ENCODE measurements at regions not wholly inside any gene's neighbourhood (a gene's known extent, or its start where the extent isn't known, plus 50 kb on each side); places are given as distances from the start of the nearest gene placed in this dataset.

DNA sequence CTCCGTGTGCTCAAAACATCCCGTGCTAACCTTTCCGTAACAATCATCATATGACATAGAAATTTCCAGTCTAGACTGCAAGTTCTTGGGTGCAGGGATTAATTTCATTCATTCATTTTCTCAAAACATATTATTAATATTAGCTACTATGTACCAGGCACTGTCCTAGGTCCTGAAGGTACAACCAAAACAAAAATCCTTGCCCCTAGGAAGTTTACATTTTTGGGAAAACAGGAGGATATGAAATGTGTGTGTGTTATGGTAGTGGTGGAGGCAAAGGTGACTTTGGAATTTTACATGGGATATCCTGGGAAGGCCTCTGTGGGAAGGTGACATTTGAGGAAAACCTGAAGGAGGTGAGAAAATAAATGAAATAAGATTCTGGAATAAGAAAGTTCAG lies 222.6 kb downstream of the LRRC3B start:
- Histone ChIP-seq H3K36me3 (ENCODE audit: control insufficient read depth in 4 of 4, insufficient read depth in 4 of 4, low read length in 4 of 4) (no peaks in the 10 kb centered on the region), H3K4me1 (ENCODE audit: control insufficient read depth in 5 of 5, insufficient read depth in 5 of 5, low read length in 5 of 5) (no peaks in the 10 kb centered on the region), H3K27ac (ENCODE audit: low read depth in 1 of 2, low read length in 1 of 2) (no peak overlapping the region), H3K4me3 (no peak overlapping the region), H3K9me3 (ENCODE audit: control insufficient read depth in 4 of 4, insufficient read depth in 3 of 4, low read length in 3 of 4) (no peaks in the 10 kb centered on the region), H3K27me3 (ENCODE audit: control insufficient read depth in 3 of 3, insufficient read depth in 3 of 3, low read length in 2 of 3) (no peaks in the 10 kb centered on the region), H3K9ac (ENCODE audit: insufficient read depth in 1 of 2, low read length in 2 of 2) (no peak overlapping the region)
- TF ChIP-seq, protein P1, sequence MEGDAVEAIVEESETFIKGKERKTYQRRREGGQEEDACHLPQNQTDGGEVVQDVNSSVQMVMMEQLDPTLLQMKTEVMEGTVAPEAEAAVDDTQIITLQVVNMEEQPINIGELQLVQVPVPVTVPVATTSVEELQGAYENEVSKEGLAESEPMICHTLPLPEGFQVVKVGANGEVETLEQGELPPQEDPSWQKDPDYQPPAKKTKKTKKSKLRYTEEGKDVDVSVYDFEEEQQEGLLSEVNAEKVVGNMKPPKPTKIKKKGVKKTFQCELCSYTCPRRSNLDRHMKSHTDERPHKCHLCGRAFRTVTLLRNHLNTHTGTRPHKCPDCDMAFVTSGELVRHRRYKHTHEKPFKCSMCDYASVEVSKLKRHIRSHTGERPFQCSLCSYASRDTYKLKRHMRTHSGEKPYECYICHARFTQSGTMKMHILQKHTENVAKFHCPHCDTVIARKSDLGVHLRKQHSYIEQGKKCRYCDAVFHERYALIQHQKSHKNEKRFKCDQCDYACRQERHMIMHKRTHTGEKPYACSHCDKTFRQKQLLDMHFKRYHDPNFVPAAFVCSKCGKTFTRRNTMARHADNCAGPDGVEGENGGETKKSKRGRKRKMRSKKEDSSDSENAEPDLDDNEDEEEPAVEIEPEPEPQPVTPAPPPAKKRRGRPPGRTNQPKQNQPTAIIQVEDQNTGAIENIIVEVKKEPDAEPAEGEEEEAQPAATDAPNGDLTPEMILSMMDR (IDR thresholded peaks at IDR 0.05; ENCODE audit: control extremely low read depth, extremely low read depth), result no peak
- ATAC-seq (ENCODE audit: insufficient read depth, low FRiP score) (no peak), DNase-seq (no peak)
- 97 to 98% methylated on average over 3 of the region's 3 CpGs for WGBS, 2 donors

DNA sequence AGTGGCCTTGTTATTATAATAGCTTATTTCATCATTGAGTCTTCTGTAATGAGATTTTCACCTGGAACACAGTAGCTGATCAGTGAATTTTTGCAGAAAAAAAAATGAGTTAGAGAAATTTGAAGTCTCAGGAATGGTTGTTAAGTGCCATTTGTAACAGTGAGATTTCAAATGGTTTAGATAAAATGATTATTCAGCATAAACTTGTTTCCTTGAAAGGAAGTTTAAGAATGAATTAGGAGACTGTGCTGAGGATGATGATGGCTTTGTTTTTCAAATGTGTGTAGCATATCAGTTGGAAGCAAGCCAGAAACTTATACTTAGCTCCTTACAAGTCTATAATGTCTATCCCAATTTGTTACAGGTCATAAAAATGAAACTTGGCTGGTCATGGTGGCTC lies 225.1 kb downstream of the LRRC3B start:
- TF ChIP-seq, protein P1 (IDR thresholded peaks at IDR 0.05; ENCODE audit: control extremely low read depth, extremely low read depth), result no peak
- ATAC-seq (ENCODE audit: insufficient read depth, low FRiP score) (no peak), DNase-seq (no peak)
- Histone ChIP-seq H3K27me3 (ENCODE audit: control insufficient read depth in 3 of 3, insufficient read depth in 3 of 3, low read length in 2 of 3) (no peaks in the 10 kb centered on the region), H3K27ac (ENCODE audit: low read depth in 1 of 2, low read length in 1 of 2) (no peak overlapping the region), H3K36me3 (ENCODE audit: control insufficient read depth in 4 of 4, insufficient read depth in 4 of 4, low read length in 4 of 4) (no peaks in the 10 kb centered on the region), H3K9ac (ENCODE audit: insufficient read depth in 1 of 2, low read length in 2 of 2) (no peak overlapping the region), H3K4me1 (ENCODE audit: control insufficient read depth in 5 of 5, insufficient read depth in 5 of 5, low read length in 5 of 5) (no peaks in the 10 kb centered on the region), H3K9me3 (ENCODE audit: control insufficient read depth in 4 of 4, insufficient read depth in 3 of 4, low read length in 3 of 4) (no peaks in the 10 kb centered on the region), H3K4me3 (no peak overlapping the region)

DNA sequence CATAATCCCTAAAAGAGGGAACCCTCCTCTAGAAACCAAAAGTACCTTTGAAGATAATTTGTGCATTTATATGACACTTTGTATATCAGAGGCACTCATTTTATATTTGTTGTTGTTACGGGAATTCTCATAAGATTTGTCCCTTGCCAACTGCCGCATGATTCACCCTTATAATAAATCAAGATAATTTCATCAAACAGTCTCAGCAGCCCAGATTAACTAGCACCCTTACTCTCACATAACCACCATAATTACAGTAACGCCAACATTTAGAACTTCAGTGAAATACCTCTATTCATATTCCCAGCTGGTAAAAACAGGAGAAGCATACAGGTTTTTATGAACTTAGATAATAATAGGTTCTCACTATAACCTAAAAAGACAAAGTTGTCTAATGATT lies 271.9 kb downstream of the LRRC3B start:
- Histone ChIP-seq H3K27me3 (ENCODE audit: control insufficient read depth in 3 of 3, insufficient read depth in 3 of 3, low read length in 2 of 3) (no peaks in the 10 kb centered on the region), H3K4me3 (no peak overlapping the region), H3K9me3 (ENCODE audit: control insufficient read depth in 4 of 4, insufficient read depth in 3 of 4, low read length in 3 of 4) (no peaks in the 10 kb centered on the region), H3K36me3 (ENCODE audit: control insufficient read depth in 4 of 4, insufficient read depth in 4 of 4, low read length in 4 of 4) (no peaks in the 10 kb centered on the region), H3K27ac (ENCODE audit: low read depth in 1 of 2, low read length in 1 of 2) (no peak overlapping the region), H3K9ac (ENCODE audit: insufficient read depth in 1 of 2, low read length in 2 of 2) (no peak overlapping the region), H3K4me1 (ENCODE audit: control insufficient read depth in 5 of 5, insufficient read depth in 5 of 5, low read length in 5 of 5) (no peaks in the 10 kb centered on the region)
- TF ChIP-seq, protein P1 (IDR thresholded peaks at IDR 0.05; ENCODE audit: control extremely low read depth, extremely low read depth), result no peak
- ATAC-seq (ENCODE audit: insufficient read depth, low FRiP score) (no peak), DNase-seq (no peak)
- 82 to 92% methylated on average over 3 of the region's 3 CpGs for WGBS, 2 donors

DNA sequence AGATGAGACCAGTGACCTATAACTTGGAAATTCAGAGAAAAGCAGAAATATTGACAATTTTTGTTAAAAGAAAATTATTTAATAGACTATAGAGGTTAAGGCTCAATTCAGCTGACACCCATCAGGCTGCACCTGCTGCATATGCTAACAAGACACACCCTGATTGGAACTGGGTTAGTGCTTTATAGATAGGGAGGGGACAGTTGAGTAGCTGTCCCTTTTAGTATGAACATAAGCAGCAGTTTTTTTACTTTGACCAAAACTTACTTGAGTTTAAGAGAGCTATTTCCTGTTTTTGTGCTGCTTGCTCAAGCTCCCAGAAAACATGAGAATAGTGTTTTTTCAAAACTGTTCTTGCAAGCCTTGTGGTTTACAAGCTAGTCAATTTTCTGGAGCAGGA lies 292.6 kb downstream of the LRRC3B start:
- ATAC-seq (ENCODE audit: insufficient read depth, low FRiP score) (no peak), DNase-seq (no peak)
- Histone ChIP-seq H3K27ac (ENCODE audit: low read depth in 1 of 2, low read length in 1 of 2) (no peak overlapping the region), H3K36me3 (ENCODE audit: control insufficient read depth in 4 of 4, insufficient read depth in 4 of 4, low read length in 4 of 4) (no peaks in the 10 kb centered on the region), H3K4me3 (no peak overlapping the region), H3K9me3 (ENCODE audit: control insufficient read depth in 4 of 4, insufficient read depth in 3 of 4, low read length in 3 of 4) (no peaks in the 10 kb centered on the region), H3K9ac (ENCODE audit: insufficient read depth in 1 of 2, low read length in 2 of 2) (no peak overlapping the region), H3K4me1 (ENCODE audit: control insufficient read depth in 5 of 5, insufficient read depth in 5 of 5, low read length in 5 of 5) (no peaks in the 10 kb centered on the region), H3K27me3 (ENCODE audit: control insufficient read depth in 3 of 3, insufficient read depth in 3 of 3, low read length in 2 of 3) (no peaks in the 10 kb centered on the region)
- TF ChIP-seq, protein P1 (IDR thresholded peaks at IDR 0.05; ENCODE audit: control extremely low read depth, extremely low read depth), result no peak
